ENCODE measurements at regions not wholly inside any gene's neighbourhood (a gene's known extent, or its start where the extent isn't known, plus 50 kb on each side); places are given as distances from the start of the nearest gene placed in this dataset.

- TF ChIP-seq, protein P1, sequence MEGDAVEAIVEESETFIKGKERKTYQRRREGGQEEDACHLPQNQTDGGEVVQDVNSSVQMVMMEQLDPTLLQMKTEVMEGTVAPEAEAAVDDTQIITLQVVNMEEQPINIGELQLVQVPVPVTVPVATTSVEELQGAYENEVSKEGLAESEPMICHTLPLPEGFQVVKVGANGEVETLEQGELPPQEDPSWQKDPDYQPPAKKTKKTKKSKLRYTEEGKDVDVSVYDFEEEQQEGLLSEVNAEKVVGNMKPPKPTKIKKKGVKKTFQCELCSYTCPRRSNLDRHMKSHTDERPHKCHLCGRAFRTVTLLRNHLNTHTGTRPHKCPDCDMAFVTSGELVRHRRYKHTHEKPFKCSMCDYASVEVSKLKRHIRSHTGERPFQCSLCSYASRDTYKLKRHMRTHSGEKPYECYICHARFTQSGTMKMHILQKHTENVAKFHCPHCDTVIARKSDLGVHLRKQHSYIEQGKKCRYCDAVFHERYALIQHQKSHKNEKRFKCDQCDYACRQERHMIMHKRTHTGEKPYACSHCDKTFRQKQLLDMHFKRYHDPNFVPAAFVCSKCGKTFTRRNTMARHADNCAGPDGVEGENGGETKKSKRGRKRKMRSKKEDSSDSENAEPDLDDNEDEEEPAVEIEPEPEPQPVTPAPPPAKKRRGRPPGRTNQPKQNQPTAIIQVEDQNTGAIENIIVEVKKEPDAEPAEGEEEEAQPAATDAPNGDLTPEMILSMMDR (IDR thresholded peaks at IDR 0.05): no peak
- no peak for TF ChIP-seq POLR2A (IDR thresholded peaks at IDR 0.05)
These were observed 179.5 kb upstream of the SYNDIG1 start for GRCh38 chr20:24289737-24290481.

All from Peyer's patch (tissue), 4 donors.